GM12878 (cell line): ENCODE measurements at regions not wholly inside any gene's neighbourhood (a gene's known extent, or its start where the extent isn't known, plus 50 kb on each side); places are given as distances from the start of the nearest gene placed in this dataset.
"Not testable (repeated sequence)": the region's sequence is repeated elsewhere in the genome, so short reads cannot be mapped to it uniquely, and the experiment has no call there.

Experiments used
- ATAC-seq: fragments of 200-7000 bp; cut with Tn5 transposase; 3 replicates; pipeline ENCODE4 v1.9.1; 2020; ENCODE audit warnings: mild to moderate bottlenecking, moderate library complexity
- BruUV-seq: library from RNA; stranded (reverse); fragments of 400-500 nt; replicated peaks from 2 replicates; lab custom pipeline; 2021; lab: Mats Ljungman, UMichigan
- CTCF ChIA-PET: fragments of 300-600 bp; sonication (Branson Sonifier 250); formaldehyde crosslinking; extraction: SDS; loops from one replicate; lab custom pipeline; 2021; ENCODE audit warnings: inconsistent platforms; lab: Yijun Ruan, JAX
- POLR2A ChIA-PET: fragments of 350-600 bp; formaldehyde crosslinking; extraction: SDS; loops from one replicate; lab custom pipeline; 2021; ENCODE audit warnings: inconsistent platforms; lab: Charles Lee
- RAD21 ChIA-PET: fragments of 300-600 bp; sonication (Branson Sonifier 250); formaldehyde crosslinking; loops from one replicate; lab custom pipeline; 2023; ENCODE audit warnings: antibody characterized with exemption; ENCODE audit not compliant: unreplicated experiment; lab: Charles Lee
- SMC1A ChIA-PET: fragments of 300-600 bp; sonication (Branson Sonifier 250); formaldehyde crosslinking; loops from one replicate; lab custom pipeline; 2023; ENCODE audit not compliant: unreplicated experiment, uncharacterized antibody; lab: Charles Lee
- DNase-seq: peaks from one replicate; pipeline ENCODE4 v3.0.0-alpha.2; 2011; ENCODE audit warnings: low read depth, low spot score
- FAIRE-seq: peaks from 3 replicates; lab custom pipeline; 2011; peaks lifted over from hg19 to GRCh38; lab: Jason Lieb, UNC
- H2AFZ ChIP-seq: 2 replicates; pipeline ENCODE4 v1.6.0; 2011; ENCODE audit warnings: low read depth, low read length, control low read depth; ENCODE audit not compliant: control insufficient read depth
- H3K27ac ChIP-seq: 2 replicates; pipeline ENCODE4 v1.5.1; 2011; ENCODE audit warnings: control low read depth; ENCODE audit not compliant: control insufficient read depth, insufficient read depth
- H3K27me3 ChIP-seq, 2 experiments: replicated peaks in 1 of 2; 2 replicates each; pipeline versions ENCODE4 v1.6.0 to v1.6.1; 2011; ENCODE audit warnings: low read length in 1 of 2; ENCODE audit not compliant: control insufficient read depth in 2 of 2, insufficient read depth in 2 of 2
- H3K36me3 ChIP-seq, 2 experiments: 2 replicates each; pipeline ENCODE4 v1.5.1; 2011; ENCODE audit warnings: low read length in 1 of 2; ENCODE audit not compliant: control insufficient read depth in 2 of 2, insufficient read depth in 2 of 2
- H3K4me1 ChIP-seq: 2 replicates; pipeline ENCODE4 v1.6.1; 2011; ENCODE audit warnings: mild to moderate bottlenecking, low read length, moderate library complexity, mixed read lengths; ENCODE audit not compliant: control insufficient read depth, insufficient read depth
- H3K4me2 ChIP-seq: 2 replicates; pipeline ENCODE4 v1.6.0; 2011; ENCODE audit warnings: control low read depth; ENCODE audit not compliant: control insufficient read depth, insufficient read depth
- H3K4me3 ChIP-seq: fragments of 200-600 bp; sonication (generic); 2 replicates; pipeline ENCODE4 v1.5.1; 2016
- H3K79me2 ChIP-seq: 2 replicates; pipeline ENCODE4 v1.6.0; 2011; ENCODE audit warnings: low read length; ENCODE audit not compliant: control insufficient read depth, insufficient read depth
- H3K9ac ChIP-seq: 2 replicates; pipeline ENCODE4 v1.8.0; 2011; ENCODE audit warnings: low read length, control low read depth, mixed read lengths; ENCODE audit not compliant: control insufficient read depth, insufficient read depth
- H3K9me3 ChIP-seq: replicated peaks from 3 replicates; pipeline ENCODE4 v1.5.1; 2011; ENCODE audit warnings: mild to moderate bottlenecking, low read length; ENCODE audit not compliant: control insufficient read depth, insufficient read depth
- H4K20me1 ChIP-seq: 2 replicates; pipeline ENCODE4 v1.6.0; 2011; ENCODE audit not compliant: control insufficient read depth, insufficient read depth
- BACH1 ChIP-seq: fragments of 450-650 bp; IDR thresholded peaks from 2 replicates; pipeline ENCODE4 v1.6.1; 2017; ENCODE audit warnings: mild to moderate bottlenecking, borderline replicate concordance
- CBFB ChIP-seq: IDR thresholded peaks from 2 replicates; pipeline ENCODE4 v1.6.1; 2016; ENCODE audit warnings: antibody characterized with exemption, low read depth
- KAT2A ChIP-seq: conservative IDR thresholded peaks from 2 replicates; pipeline ENCODE4 v1.6.1; 2011; ENCODE audit warnings: low read depth, low read length; ENCODE audit not compliant: control insufficient read depth
- MEF2B ChIP-seq: fragments of 450-650 bp; IDR thresholded peaks from 2 replicates; pipeline ENCODE4 v1.6.1; 2018; ENCODE audit warnings: mild to moderate bottlenecking, moderate library complexity; ENCODE audit not compliant: partially characterized antibody, poor library complexity, severe bottlenecking
- RB1 ChIP-seq: fragments of 450-650 bp; formaldehyde crosslinking; IDR thresholded peaks from 2 replicates; pipeline ENCODE4 v1.6.1; 2017; ENCODE audit warnings: mild to moderate bottlenecking, borderline replicate concordance
- ZNF274 ChIP-seq: IDR thresholded peaks from one replicate; pipeline ENCODE4 v1.8.0; 2011; ENCODE audit not compliant: insufficient read length, insufficient read depth
- WGBS: methylation state at CpG from one replicate; pipeline ENCODE4 v1.1.6; 2016; ENCODE audit warnings: low lambda C conversion rate; ENCODE audit not compliant: insufficient replicate concordance, insufficient coverage; ENCODE audit errors: missing lambda C conversion rate; 5-methylcytosine and 5-hydroxymethylcytosine counted together
- in situ Hi-C: fragments of 300-500 bp; cut with MboI; formaldehyde crosslinking; loops from 9 replicates; pipeline ENCODE4 v1.14.3; 2018; ENCODE audit warnings: mixed read lengths
- intact Hi-C: fragments of 100-400 bp; cut with micrococcal nuclease; formaldehyde crosslinking; loops from one replicate; pipeline ENCODE4 v1.14.2; 2022; ENCODE audit not compliant: unreplicated experiment

DNA sequence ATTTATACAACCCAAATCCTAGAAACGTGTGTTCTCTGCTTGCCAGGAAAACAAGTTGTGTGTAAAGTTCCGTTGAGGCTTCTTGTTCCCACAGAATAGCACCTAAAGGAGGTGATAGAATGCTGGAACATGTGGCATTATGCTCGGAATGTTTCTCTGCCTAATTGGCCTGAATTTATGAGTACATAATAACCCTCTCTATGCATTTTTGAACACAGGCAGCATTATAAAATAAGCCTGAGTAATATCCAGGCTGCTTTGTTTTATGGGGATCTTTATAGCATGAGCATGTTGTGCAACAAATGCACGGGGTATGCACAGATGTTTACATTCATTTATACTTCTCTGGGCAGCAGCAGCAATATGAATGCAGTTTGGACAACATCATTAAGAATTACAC is 385.7 kb downstream of the MBD2 start:
- Histone ChIP-seq H3K79me2 (no peaks in the 10 kb centered on the region), H3K9ac (no peak overlapping the region), H3K4me2 (no peak overlapping the region), H4K20me1 (no peaks in the 10 kb centered on the region), H2AFZ (no peak overlapping the region), H3K27ac (no peak overlapping the region), H3K27me3 (no peaks in the 10 kb centered on the region), H3K36me3 (no peaks in the 10 kb centered on the region), H3K4me1 (no peaks in the 10 kb centered on the region)
- SMC1A ChIA-PET, result no interaction called here
- ATAC-seq (no peak), DNase-seq (no peak), FAIRE-seq (no peak)
- 12% methylated on average over 4 of the region's 4 CpGs for WGBS
- RAD21 ChIA-PET, result no interaction called here
- in situ Hi-C loops (no loop called here), intact Hi-C loops (no loop called here)
- CTCF ChIA-PET, result no interaction called here
- POLR2A ChIA-PET, result no interaction called here
- no TSS peak for BruUV-seq
- TF ChIP-seq MEF2B (no peak), CBFB (no peak), RB1 (no peak), KAT2A (no peak), BACH1 (no peak), ZNF274 (no peak)
- TF ChIP-seq, all 136 proteins: peak for 0
- Histone ChIP-seq H3K4me3 (no peak overlapping the region), H3K9me3 (no peaks in the 10 kb centered on the region)

DNA sequence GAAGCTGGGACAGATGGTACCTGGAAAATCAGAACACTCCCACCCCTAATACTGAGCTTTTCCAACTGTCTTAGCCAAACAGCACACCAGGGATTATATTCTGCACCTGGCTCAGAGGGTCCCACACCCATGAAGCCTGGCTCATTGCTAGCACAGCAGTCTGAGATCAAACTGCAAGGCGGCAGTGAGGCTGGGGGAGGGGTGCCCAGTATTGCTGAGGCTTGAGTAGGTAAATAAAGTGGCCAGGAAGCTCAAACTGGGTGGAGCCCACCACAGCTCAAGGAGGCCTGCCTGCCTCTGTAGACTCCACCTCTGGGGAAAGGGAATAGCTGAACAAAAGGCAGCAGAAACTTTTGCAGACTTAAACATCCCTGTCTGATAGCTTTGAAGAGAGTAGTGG is 403.3 kb downstream of the MBD2 start:
- H3K9ac ChIP-seq, H3K27ac ChIP-seq, H3K36me3 ChIP-seq, SMC1A ChIA-PET, FAIRE-seq, in situ Hi-C loops, RAD21 ChIA-PET, DNase-seq, H3K4me1 ChIP-seq, H3K27me3 ChIP-seq, intact Hi-C loops, POLR2A ChIA-PET, H3K4me3 ChIP-seq, H3K79me2 ChIP-seq, ATAC-seq, H3K4me2 ChIP-seq, H3K9me3 ChIP-seq, H4K20me1 ChIP-seq, H2AFZ ChIP-seq, CTCF ChIA-PET, BruUV-seq: not testable (repeated sequence)
- 9% methylated on average over 1 of the region's 1 CpG for WGBS
